GM12891 (cell line): ENCODE measurements at regions not wholly inside any gene's neighbourhood (a gene's known extent, or its start where the extent isn't known, plus 50 kb on each side); places are given as distances from the start of the nearest gene placed in this dataset.

Experiments used
- POLR2A ChIP-seq: IDR thresholded peaks from 2 replicates; pipeline ENCODE4 v1.6.1; 2011; ENCODE audit warnings: low read depth, low read length, control low read depth
- POLR2AphosphoS5 ChIP-seq: IDR thresholded peaks from 2 replicates; pipeline ENCODE4 v1.6.1; 2011; ENCODE audit warnings: low read depth, low read length, control low read depth
- POU2F2 ChIP-seq: IDR thresholded peaks from 2 replicates; pipeline ENCODE4 v1.6.1; 2011; ENCODE audit warnings: low read depth, mild to moderate bottlenecking, control low read depth, low read length, moderate library complexity

DNA sequence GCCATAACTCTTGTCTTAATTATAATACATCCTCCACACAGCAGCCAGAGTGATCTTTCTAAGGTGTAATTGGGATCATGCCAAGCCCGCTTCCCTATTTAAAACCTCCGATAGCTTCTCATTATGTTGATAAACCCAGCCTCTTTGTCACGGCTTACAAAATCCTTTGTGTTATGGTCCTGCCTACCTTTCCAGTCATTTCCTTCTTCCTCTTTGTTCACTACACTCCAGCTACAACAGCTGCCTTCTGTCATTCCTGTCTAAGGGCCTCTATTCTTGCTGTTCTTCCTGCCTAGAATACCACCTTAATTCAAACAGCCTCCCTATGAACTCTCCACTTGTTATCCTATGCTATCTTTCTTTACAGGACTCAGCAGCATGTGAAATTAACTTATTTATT is 70.6 kb upstream of the CAPRIN1 start:
- TF ChIP-seq POLR2A, result no peak
- TF ChIP-seq POU2F2, result no peak
- TF ChIP-seq POLR2AphosphoS5, result no peak
